ENCODE measurements at regions not wholly inside any gene's neighbourhood (a gene's known extent, or its start where the extent isn't known, plus 50 kb on each side); places are given as distances from the start of the nearest gene placed in this dataset.

DNA sequence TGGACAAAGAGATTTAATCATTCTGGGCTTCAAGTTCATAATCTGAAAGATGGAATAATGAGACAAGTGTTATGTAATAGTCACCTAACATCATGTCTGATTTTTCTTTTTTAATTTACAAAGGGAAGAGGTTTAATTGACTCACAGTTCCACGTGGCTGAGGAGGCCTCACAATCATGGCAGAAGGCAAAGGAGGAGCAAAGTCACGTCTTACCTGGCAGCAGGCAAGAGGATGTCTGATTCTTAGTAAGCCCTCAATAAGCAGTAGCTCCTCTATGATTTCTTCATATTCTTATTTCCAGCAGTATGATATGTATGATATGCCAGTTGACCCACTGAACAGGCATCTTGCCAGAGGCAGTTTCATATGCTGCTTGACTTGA is 152.7 kb downstream of the S1PR1 start:
- H3K36me3 ChIP-seq (ENCODE audit: insufficient read depth, low read length), result no peaks in the 10 kb centered on the region
- H3K4me3 ChIP-seq (ENCODE audit: low read depth, low read length), result no peak overlapping the region
- H3K27me3 ChIP-seq (ENCODE audit: insufficient read depth, low read length), result peaks cover 45% of the 10 kb centered on the region
- no peaks in the 10 kb centered on the region for H3K79me2 ChIP-seq (ENCODE audit: control insufficient read depth, insufficient read depth, low read length, unreplicated experiment)
- no peaks in the 10 kb centered on the region for H3K4me1 ChIP-seq (ENCODE audit: control insufficient read depth, insufficient read depth, low read length, unreplicated experiment)
- no peak overlapping the region for H2AFZ ChIP-seq (ENCODE audit: low read length, unreplicated experiment)
- H3K27ac ChIP-seq (ENCODE audit: low read depth, low read length), result no peak overlapping the region

DNA sequence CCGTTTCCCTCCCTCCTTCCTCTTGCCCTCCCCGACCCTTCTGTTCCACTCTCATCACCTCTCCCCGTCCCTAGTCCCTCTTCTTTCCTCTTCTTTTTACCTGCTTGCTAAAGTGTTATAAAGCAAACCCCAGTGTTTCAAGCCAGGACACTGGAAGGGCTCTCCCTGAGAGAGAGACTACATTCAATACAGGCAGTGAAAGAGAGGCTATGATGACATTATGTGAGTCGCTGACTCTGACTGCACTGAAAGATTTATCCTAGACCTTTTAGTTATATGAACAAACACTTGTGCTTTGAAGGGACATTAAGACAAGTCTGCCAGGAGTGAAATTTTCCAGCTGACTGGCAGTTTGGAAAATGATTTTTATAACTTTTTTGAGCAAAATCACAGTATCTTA is 155.7 kb downstream of the S1PR1 start:
- no peak overlapping the region for H2AFZ ChIP-seq (ENCODE audit: low read length, unreplicated experiment)
- H3K4me3 ChIP-seq (ENCODE audit: low read depth, low read length), result no peak overlapping the region
- no peak overlapping the region for H3K27ac ChIP-seq (ENCODE audit: low read depth, low read length)
- no peaks in the 10 kb centered on the region for H3K79me2 ChIP-seq (ENCODE audit: control insufficient read depth, insufficient read depth, low read length, unreplicated experiment)
- peaks cover 45% of the 10 kb centered on the region for H3K27me3 ChIP-seq (ENCODE audit: insufficient read depth, low read length)
- H3K36me3 ChIP-seq (ENCODE audit: insufficient read depth, low read length), result no peaks in the 10 kb centered on the region
- H3K4me1 ChIP-seq (ENCODE audit: control insufficient read depth, insufficient read depth, low read length, unreplicated experiment), result no peaks in the 10 kb centered on the region

DNA sequence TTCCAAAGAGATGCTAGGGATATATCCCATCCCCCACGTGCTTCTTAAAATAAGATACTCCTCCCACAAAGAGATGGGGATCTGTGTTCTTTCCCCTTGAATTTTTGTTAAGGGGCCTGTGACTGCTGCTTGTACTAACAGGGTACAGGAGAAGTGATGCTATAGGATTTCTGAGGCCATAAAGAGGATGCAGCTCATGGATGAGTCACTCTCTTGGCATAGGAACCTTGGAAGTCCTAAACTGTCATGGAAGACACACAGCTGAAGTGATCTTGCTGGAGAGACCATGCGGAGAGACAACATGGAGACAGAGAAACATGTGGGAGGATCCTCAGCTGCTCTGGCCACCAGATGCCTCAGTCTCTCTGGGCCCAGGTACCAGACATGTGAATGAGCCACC is 157.2 kb downstream of the S1PR1 start:
- no peak overlapping the region for H2AFZ ChIP-seq (ENCODE audit: low read length, unreplicated experiment)

DNA sequence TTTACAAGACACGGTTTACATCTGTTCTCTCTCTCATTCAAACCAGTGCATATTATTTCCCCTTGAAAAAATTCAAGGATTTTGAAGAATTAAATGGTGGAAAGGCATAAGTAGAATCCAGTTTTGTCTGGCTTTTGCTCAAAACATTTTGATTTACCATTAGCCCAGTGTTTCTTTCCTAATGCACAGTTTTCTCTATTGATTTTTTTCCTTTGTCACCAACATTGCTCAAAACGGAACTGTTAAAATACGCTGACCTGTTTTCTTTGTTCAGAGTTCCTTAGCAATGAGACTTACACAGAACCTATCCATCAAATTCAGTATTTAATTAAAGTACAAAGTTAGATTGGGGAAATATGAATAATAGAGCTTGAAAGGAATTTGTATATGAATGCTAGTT is 162.4 kb downstream of the S1PR1 start:
- no peak overlapping the region for H3K4me3 ChIP-seq (ENCODE audit: low read depth, low read length)
- peaks cover 57% of the 10 kb centered on the region for H3K27me3 ChIP-seq (ENCODE audit: insufficient read depth, low read length)
- H3K4me1 ChIP-seq (ENCODE audit: control insufficient read depth, insufficient read depth, low read length, unreplicated experiment), result no peaks in the 10 kb centered on the region
- H2AFZ ChIP-seq (ENCODE audit: low read length, unreplicated experiment), result no peak overlapping the region
- H3K79me2 ChIP-seq (ENCODE audit: control insufficient read depth, insufficient read depth, low read length, unreplicated experiment), result no peaks in the 10 kb centered on the region
- H3K36me3 ChIP-seq (ENCODE audit: insufficient read depth, low read length), result no peaks in the 10 kb centered on the region
- no peak overlapping the region for H3K27ac ChIP-seq (ENCODE audit: low read depth, low read length)

More for the DNA sequence above, 157.2 kb downstream of the S1PR1 start:
- H3K27ac ChIP-seq (ENCODE audit: low read depth, low read length), result no peak overlapping the region
- H3K79me2 ChIP-seq (ENCODE audit: control insufficient read depth, insufficient read depth, low read length, unreplicated experiment), result no peaks in the 10 kb centered on the region
- peaks cover 56% of the 10 kb centered on the region for H3K27me3 ChIP-seq (ENCODE audit: insufficient read depth, low read length)
- no peaks in the 10 kb centered on the region for H3K36me3 ChIP-seq (ENCODE audit: insufficient read depth, low read length)
- no peak overlapping the region for H3K4me3 ChIP-seq (ENCODE audit: low read depth, low read length)
- H3K4me1 ChIP-seq (ENCODE audit: control insufficient read depth, insufficient read depth, low read length, unreplicated experiment), result no peaks in the 10 kb centered on the region

DNA sequence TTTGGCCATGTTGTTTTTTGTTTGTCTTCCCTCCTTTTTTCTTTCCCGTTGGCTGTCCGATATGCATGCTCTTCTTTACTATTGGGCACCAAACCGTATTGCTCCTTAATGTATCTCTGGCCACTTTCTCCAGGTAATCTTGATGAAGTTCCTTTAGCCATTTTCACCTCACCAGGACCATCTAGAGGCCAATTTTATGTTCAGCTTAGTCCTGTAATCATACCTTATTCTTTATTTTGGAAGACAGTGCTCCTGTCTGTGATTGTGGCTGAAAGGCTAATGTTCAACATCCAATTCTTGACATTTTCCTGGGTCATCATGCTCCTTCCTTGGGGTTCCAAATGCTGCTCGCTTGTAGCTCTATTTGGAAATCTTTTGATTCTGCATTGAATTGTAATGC is 169.5 kb downstream of the S1PR1 start:
- no peaks in the 10 kb centered on the region for H3K79me2 ChIP-seq (ENCODE audit: control insufficient read depth, insufficient read depth, low read length, unreplicated experiment)
- H3K36me3 ChIP-seq (ENCODE audit: insufficient read depth, low read length), result no peaks in the 10 kb centered on the region
- peaks cover 44% of the 10 kb centered on the region for H3K27me3 ChIP-seq (ENCODE audit: insufficient read depth, low read length)
- H3K4me1 ChIP-seq (ENCODE audit: control insufficient read depth, insufficient read depth, low read length, unreplicated experiment), result no peaks in the 10 kb centered on the region
- H2AFZ ChIP-seq (ENCODE audit: low read length, unreplicated experiment), result no peak overlapping the region
- no peak overlapping the region for H3K27ac ChIP-seq (ENCODE audit: low read depth, low read length)
- H3K4me3 ChIP-seq (ENCODE audit: low read depth, low read length), result no peak overlapping the region

DNA sequence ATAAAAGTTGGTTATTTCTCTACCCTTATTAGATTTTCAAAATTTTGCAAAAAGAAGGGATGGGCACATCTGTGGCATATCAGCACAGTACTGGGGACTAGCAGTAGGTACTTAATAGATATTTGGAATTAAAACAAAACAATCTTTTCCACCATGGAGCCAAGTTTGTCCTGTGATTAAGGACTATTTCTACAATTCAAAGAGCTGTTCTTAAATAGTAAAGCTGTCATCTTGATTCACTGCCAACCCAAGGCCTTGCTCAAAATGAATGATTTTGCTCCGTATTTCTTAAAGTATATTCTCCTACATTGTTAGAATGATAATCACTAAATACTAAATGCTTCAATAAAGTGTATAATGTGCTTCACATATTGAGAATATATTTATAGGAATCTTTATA is 169.9 kb downstream of the S1PR1 start:
- no peaks in the 10 kb centered on the region for H3K79me2 ChIP-seq (ENCODE audit: control insufficient read depth, insufficient read depth, low read length, unreplicated experiment)
- no peaks in the 10 kb centered on the region for H3K36me3 ChIP-seq (ENCODE audit: insufficient read depth, low read length)
- no peak overlapping the region for H3K4me3 ChIP-seq (ENCODE audit: low read depth, low read length)
- H3K4me1 ChIP-seq (ENCODE audit: control insufficient read depth, insufficient read depth, low read length, unreplicated experiment), result no peaks in the 10 kb centered on the region
- H3K27ac ChIP-seq (ENCODE audit: low read depth, low read length), result no peak overlapping the region
- peaks cover 41% of the 10 kb centered on the region for H3K27me3 ChIP-seq (ENCODE audit: insufficient read depth, low read length)
- H2AFZ ChIP-seq (ENCODE audit: low read length, unreplicated experiment), result no peak overlapping the region

DNA sequence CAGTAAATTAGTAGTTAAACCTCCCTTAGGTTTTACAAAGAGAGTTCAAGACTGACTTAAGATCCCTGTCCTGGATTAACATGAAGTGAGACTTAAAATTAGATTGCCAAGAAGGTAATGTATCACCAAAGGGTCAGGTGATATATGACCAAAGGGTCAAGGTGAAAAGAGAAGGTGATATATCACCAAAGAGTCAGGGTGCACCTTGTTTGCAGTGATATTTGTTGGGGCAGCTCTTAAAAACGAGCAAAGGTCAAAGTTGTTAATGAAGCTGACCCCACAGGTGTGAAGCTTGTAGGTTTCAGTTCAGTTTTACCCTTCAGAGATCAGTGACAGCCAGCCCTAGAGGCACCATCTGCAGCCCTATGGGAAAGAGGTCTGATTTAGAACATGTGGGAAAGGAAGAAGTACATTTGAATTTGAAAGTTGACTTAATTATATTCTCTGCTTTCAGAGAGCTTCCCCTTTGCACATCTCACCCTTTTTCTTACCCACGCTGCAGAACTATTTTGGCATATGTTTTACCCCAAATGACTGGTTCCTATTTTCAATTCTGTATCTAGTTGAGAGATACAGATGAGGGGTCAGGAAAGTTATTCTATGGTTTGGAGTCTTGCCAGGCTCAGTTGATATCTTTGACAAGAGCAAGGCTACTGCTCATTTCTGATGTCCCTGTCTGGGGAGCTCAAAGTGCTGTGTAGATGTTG is 170.8 kb downstream of the S1PR1 start:
- Histone ChIP-seq H2AFZ (ENCODE audit: low read length, unreplicated experiment) (no peak overlapping the region), H3K27ac (ENCODE audit: low read depth, low read length) (no peak overlapping the region), H3K4me1 (ENCODE audit: control insufficient read depth, insufficient read depth, low read length, unreplicated experiment) (no peaks in the 10 kb centered on the region), H3K79me2 (ENCODE audit: control insufficient read depth, insufficient read depth, low read length, unreplicated experiment) (no peaks in the 10 kb centered on the region), H3K27me3 (ENCODE audit: insufficient read depth, low read length) (peaks cover 36% of the 10 kb centered on the region), H3K4me3 (ENCODE audit: low read depth, low read length) (no peak overlapping the region), H3K36me3 (ENCODE audit: insufficient read depth, low read length) (no peaks in the 10 kb centered on the region)

DNA sequence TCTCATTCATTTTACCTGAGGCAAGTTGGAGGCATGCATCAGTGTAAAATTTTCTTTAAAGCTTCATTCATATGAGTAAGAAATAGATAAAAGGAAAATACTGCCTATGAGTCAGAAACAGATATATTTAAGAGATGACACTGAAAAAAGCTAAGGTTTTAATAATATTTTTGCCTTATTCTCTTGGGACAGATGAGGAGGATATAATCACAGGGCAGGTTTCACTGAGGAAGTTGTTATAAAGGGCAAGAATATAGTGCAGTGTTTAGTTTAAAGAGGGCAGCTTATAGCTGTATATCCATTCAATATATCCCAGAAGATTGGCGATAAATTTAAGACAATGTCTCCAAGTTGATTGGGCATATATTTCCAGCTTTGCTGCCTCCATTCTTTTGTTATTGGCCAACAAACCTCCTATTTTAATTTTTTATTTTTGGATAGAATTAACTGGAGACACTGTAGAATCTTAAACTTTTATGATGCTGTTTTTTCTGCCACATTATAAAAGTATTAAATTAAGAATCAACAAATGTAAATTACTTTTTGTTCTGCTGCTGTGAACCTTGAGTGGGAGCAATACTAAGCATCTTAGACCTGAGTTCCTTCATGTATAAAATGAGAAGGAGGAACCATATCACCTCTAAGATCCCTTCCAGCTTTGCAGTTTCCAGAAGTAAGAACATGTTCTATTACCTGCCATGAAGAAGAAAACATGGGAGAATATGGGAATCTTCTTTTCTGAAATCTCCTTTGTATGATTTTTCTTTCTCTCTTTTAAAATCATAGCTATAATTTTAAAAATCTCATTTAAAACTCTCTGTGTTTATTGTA is 171.6 kb downstream of the S1PR1 start:
- H3K4me1 ChIP-seq (ENCODE audit: control insufficient read depth, insufficient read depth, low read length, unreplicated experiment), result no peaks in the 10 kb centered on the region
- no peak overlapping the region for H2AFZ ChIP-seq (ENCODE audit: low read length, unreplicated experiment)
- H3K79me2 ChIP-seq (ENCODE audit: control insufficient read depth, insufficient read depth, low read length, unreplicated experiment), result no peaks in the 10 kb centered on the region
- no peaks in the 10 kb centered on the region for H3K36me3 ChIP-seq (ENCODE audit: insufficient read depth, low read length)
- no peak overlapping the region for H3K27ac ChIP-seq (ENCODE audit: low read depth, low read length)
- H3K4me3 ChIP-seq (ENCODE audit: low read depth, low read length), result no peak overlapping the region
- H3K27me3 ChIP-seq (ENCODE audit: insufficient read depth, low read length), result peaks cover 31% of the 10 kb centered on the region

DNA sequence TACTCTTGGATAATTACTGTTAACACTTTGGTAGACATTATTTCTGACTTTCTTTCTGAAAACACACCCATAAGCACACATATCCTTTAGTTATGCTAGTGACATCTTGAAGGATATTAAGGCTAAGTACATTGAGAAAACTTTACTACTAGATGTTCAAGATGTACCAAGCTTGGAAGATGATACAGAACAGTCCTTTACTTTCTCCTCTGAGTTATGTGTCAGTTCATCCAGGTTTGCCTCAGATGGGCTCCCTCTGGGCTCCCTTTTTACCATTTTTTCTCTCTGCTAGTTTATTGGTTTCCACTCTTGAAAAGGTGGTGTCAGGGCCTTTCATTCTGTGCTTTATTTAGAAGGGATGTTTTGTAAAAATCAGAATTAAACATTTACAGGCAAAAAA is 172.3 kb downstream of the S1PR1 start:
- H3K79me2 ChIP-seq (ENCODE audit: control insufficient read depth, insufficient read depth, low read length, unreplicated experiment), result no peaks in the 10 kb centered on the region
- peaks cover 31% of the 10 kb centered on the region for H3K27me3 ChIP-seq (ENCODE audit: insufficient read depth, low read length)
- no peak overlapping the region for H3K4me3 ChIP-seq (ENCODE audit: low read depth, low read length)
- H3K27ac ChIP-seq (ENCODE audit: low read depth, low read length), result no peak overlapping the region
- no peaks in the 10 kb centered on the region for H3K36me3 ChIP-seq (ENCODE audit: insufficient read depth, low read length)
- H2AFZ ChIP-seq (ENCODE audit: low read length, unreplicated experiment), result no peak overlapping the region
- no peaks in the 10 kb centered on the region for H3K4me1 ChIP-seq (ENCODE audit: control insufficient read depth, insufficient read depth, low read length, unreplicated experiment)

DNA sequence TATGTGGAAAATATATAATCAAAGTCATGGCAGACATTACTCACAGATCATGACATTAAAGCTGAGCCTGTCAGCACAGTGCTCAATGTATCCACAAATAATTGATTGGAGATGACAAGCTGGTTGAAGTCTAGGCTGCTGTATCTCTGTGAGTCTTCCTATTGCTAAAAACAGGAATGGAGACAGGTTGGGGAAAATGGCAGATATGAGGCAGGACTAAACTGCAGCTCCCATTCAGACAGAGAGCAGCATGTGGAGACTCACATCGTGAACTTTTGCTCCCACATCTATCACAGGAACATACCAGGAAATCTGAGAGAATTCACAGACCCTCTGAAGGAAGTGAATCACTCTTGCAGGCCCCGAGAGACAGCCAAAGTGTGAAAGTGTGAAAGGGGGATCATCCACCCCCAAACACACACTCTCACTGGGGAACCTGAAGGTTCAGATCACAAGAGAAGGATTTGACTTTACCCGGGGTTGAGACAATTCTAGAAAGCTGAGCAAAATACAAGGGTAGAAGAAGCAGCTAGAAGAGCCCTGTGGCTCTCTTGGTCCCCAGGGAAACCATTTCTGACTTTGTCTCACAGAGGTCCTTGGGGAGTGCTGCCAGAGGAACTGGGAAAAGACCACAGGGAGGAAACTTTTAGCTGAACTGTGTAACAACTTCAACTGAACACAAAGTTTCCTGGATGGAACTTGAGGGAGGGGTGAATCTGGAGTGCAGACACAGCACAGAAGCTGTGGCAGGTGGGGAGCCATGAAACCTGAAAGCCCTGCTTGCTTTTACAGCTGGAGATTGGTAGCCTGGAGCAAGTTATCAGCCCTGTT is 173.4 kb downstream of the S1PR1 start:
- no peaks in the 10 kb centered on the region for H3K4me1 ChIP-seq (ENCODE audit: control insufficient read depth, insufficient read depth, low read length, unreplicated experiment)
- H3K79me2 ChIP-seq (ENCODE audit: control insufficient read depth, insufficient read depth, low read length, unreplicated experiment), result no peaks in the 10 kb centered on the region
- H2AFZ ChIP-seq (ENCODE audit: low read length, unreplicated experiment), result no peak overlapping the region
- H3K27me3 ChIP-seq (ENCODE audit: insufficient read depth, low read length), result peaks cover 21% of the 10 kb centered on the region; the same call in 1 of the 2 replicates
- H3K36me3 ChIP-seq (ENCODE audit: insufficient read depth, low read length), result no peaks in the 10 kb centered on the region
- no peak overlapping the region for H3K4me3 ChIP-seq (ENCODE audit: low read depth, low read length)
- no peak overlapping the region for H3K27ac ChIP-seq (ENCODE audit: low read depth, low read length)
